GM19438 (cell line): ENCODE measurements at regions not wholly inside any gene's neighbourhood (a gene's known extent, or its start where the extent isn't known, plus 50 kb on each side); places are given as distances from the start of the nearest gene placed in this dataset.
"Not testable (repeated sequence)": the region's sequence is repeated elsewhere in the genome, so short reads cannot be mapped to it uniquely, and the experiment has no call there.

Experiments used
- ATAC-seq: cut with Tn5 transposase; IDR thresholded peaks from one replicate; pipeline ENCODE4 v1.9.1; 2021; ENCODE audit warnings: low read depth; ENCODE audit not compliant: unreplicated experiment

GRCh38 chrX:55142206-55142918 is 53.5 kb downstream of the PAGE2 start:
- no peak for ATAC-seq

DNA sequence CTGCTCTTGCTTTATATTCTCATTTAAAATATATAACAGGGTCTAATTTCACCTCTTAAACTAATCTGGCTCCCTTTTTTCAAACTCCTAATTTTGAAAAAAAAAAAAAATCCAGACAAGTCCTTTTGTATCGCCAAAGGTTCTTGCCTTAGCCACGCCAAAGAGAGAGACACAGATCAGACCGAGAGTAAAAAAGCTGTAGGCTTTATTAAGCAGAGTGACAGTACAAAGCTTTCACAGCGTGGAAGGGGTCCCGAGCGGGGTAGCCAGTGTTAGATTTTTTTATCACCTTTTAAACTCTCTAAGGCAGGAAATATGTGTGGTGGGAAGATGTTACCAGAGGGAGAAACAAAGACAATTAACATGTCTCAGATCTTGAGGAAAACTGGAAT is 54.1 kb downstream of the PAGE2 start:
- ATAC-seq, result no peak

- no peak for ATAC-seq
Measured at GRCh38 chrX:55143621-55144020, 54.8 kb downstream of the PAGE2 start.

- ATAC-seq, result no peak
Measured at GRCh38 chrX:55144697-55145096, 55.9 kb downstream of the PAGE2 start.

DNA sequence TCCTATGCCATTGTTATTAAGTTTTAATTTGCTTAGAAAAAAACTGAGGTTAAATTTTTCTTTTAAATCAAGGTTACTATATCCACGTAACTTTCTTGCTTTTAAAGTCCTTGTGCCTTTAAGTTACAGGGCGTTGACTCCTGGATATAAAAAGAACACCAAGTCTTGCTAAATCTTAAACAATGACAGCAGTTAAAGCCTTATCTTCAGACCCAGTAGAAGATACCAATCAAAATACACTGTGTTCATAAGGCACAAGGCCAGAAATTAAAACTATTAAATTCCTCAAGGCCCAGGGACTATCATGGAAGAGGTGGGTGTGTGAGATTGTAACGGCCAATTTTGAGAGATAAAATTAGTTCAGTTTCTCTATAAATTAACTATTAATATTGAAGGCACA is 60.4 kb downstream of the PAGE2 start:
- ATAC-seq, result no peak

DNA sequence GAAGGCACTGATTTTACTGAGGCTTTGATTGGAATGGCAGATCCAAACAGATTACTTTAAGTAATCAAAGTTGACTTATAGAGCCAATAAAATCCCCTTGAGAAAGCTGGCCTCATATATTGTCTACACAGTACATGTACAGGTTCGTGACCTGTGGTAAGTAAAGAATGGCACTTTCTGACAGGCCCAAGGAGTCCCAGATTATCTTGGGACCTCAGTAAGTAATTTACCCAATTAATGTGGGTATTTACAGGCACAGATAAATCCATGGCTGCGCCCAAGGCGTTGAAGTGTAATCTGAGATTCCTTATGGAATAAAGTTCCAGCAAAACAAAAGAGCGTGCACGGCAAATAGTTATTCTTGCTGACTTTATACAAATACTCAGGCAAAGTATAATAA is 62.4 kb downstream of the PAGE2 start:
- no peak for ATAC-seq

DNA sequence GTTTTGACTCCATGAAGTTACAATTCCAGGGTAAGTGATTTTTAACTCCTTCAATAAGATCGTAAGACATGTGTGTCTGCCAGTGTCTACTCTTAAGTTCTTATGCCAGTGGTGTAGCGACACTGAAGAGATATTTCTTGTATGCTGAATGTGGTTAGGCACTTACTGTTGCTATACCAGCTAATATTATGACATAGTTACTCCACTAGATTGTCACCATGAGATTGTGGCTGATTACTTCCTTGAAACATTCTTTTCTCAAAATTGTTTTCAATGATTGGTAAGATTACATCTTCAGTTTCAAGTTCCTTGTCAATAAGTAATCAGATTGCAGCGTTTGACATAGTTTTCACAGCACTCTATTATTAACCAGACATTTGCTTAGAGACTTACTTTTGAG is 60.6 kb upstream of the PAGE5 start:
- no peak for ATAC-seq

GRCh38 chrX:55160685-55161552 is 59.2 kb upstream of the PAGE5 start:
- peak; percentile 89 for ATAC-seq

- no peak for ATAC-seq
Measured at GRCh38 chrX:55161581-55161980, 58.6 kb upstream of the PAGE5 start.

GRCh38 chrX:55163171-55163570 is 57.0 kb upstream of the PAGE5 start:
- ATAC-seq, result no peak

- not testable (repeated sequence) for ATAC-seq
Measured at GRCh38 chrX:55165026-55165425, 55.1 kb upstream of the PAGE5 start.

GRCh38 chrX:55167124-55167803 is 52.9 kb upstream of the PAGE5 start:
- ATAC-seq, result no peak

- no peak for ATAC-seq
Measured at GRCh38 chrX:55167901-55168300, 52.2 kb upstream of the PAGE5 start.

DNA sequence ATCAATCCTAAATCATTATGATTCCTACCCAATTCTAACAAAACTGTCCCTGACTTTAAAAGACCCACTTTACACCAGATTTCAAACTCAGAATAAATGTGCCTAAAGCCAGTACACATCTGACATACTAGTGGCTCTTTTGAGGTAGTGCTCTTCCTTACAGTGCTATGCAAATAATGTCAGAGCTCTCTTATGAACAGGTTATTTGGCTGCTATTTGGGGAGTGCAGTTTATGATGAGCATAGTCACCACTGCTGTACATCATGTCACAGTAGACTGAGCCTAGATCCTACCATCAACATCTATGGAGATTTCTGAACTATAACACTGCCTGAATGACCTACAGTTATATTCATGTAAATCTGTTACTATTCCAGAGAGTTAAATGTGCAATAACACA is 50.4 kb upstream of the PAGE5 start:
- no peak for ATAC-seq
